ENCODE measurements at regions not wholly inside any gene's neighbourhood (a gene's known extent, or its start where the extent isn't known, plus 50 kb on each side); places are given as distances from the start of the nearest gene placed in this dataset.

DNA sequence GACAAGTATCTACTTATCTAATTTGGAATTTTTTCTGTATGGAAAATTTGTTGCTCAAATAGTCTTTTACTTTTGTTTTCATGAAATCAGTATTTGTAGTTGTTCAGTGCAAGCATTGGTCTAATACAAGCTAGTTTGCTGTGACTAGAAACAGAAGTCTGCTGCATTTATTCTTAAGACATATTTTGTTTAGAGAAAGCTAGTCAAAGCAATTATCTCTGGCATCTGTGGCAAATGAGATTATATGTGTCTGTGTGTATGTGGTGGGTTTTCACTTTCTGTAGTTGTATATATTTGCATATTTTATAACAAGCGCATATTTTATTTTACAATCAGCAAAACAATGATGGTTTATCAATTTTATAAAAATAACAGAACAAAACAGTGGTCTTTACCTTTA is 96.0 kb upstream of the SIAH1 start:
- Histone ChIP-seq H3K18ac (ENCODE audit: low read depth, low read length) (no peak overlapping the region), H2AFZ (replicated peaks; ENCODE audit: low read length, poor library complexity) (no peak overlapping the region), H3K27ac (ENCODE audit: insufficient read depth, low read length) (no peak overlapping the region), H2BK5ac (ENCODE audit: low read depth, low read length, poor library complexity, severe bottlenecking) (no peak overlapping the region), H2BK15ac (ENCODE audit: low read depth, low read length) (no peak overlapping the region), H4K8ac (ENCODE audit: low read depth in 2 of 2, low read length in 2 of 2) (no peak overlapping the region), H3K27me3 (ENCODE audit: control insufficient read depth, insufficient read depth, low read length) (peaks cover 4% of the 10 kb centered on the region), H3K9me3 (ENCODE audit: control insufficient read depth, insufficient read depth, low read length) (no peaks in the 10 kb centered on the region), H2BK20ac (ENCODE audit: low read depth, low read length) (no peak overlapping the region), H3K56ac (ENCODE audit: extremely low read depth, insufficient read depth, low read length) (no peak overlapping the region), H2BK120ac (ENCODE audit: low read depth, low read length) (no peak overlapping the region), H3K23ac (ENCODE audit: low read depth, low read length) (no peak overlapping the region), H3K4me3 (ENCODE audit: insufficient read depth, low read depth, low read length) (no peak overlapping the region), H3K9me1 (ENCODE audit: insufficient read depth, low read length) (no peaks in the 10 kb centered on the region), H4K91ac (ENCODE audit: insufficient read depth, low read depth, low read length) (no peak overlapping the region), H2AK9ac (replicated peaks; ENCODE audit: low read depth, low read length, poor library complexity) (no peak overlapping the region), H3K4me1 (ENCODE audit: control insufficient read depth, insufficient read depth, low read length) (peaks cover 5% of the 10 kb centered on the region; the same call in 1 of the 2 replicates), H4K5ac (ENCODE audit: low read depth, low read length) (no peak overlapping the region), H3K79me1 (ENCODE audit: low read depth in 1 of 2, low read length in 2 of 2) (no peaks in the 10 kb centered on the region), H3K4me2 (ENCODE audit: low read depth, low read length) (no peak overlapping the region), H3K36me3 (ENCODE audit: control insufficient read depth, insufficient read depth, low read length) (no peaks in the 10 kb centered on the region), H3K9ac (ENCODE audit: low read depth, low read length) (no peak overlapping the region), H2AK5ac (ENCODE audit: low read depth, low read length) (no peak overlapping the region), H3K4ac (ENCODE audit: low read depth, low read length) (no peak overlapping the region), H3K14ac (replicated peaks; ENCODE audit: low read depth, low read length) (no peak overlapping the region), H4K20me1 (ENCODE audit: insufficient read depth, low read length) (no peaks in the 10 kb centered on the region)
- in situ Hi-C loops (cut with MboI; ENCODE audit: low sequenced_read_pairs) (no loop called here), intact Hi-C loops (cut with micrococcal nuclease) (no loop called here), dilution Hi-C loops (cut with HindIII; ENCODE audit: low sequenced_read_pairs, unreplicated experiment) (no loop called here)
- BruUV-seq (replicated peaks) = no TSS peak
- no CpG with 5 or more reads among the region's 1 CpG for WGBS, 2 experiments (ENCODE audit: extremely low coverage in 2 of 2, insufficient read length in 1 of 2)
- POLR2A ChIA-PET (ENCODE audit: unreplicated experiment) = no interaction called here
- TF ChIP-seq RAD21 (IDR thresholded peaks at IDR 0.05; ENCODE audit: low read length) (no peak), MXI1 (IDR thresholded peaks at IDR 0.05; ENCODE audit: borderline replicate concordance, low read depth, low read length) (no peak), SMC3 (IDR thresholded peaks at IDR 0.05; ENCODE audit: low read depth, low read length) (no peak), CEBPB (IDR thresholded peaks at IDR 0.05; ENCODE audit: low read depth, low read length) (no peak), RFX5 (IDR thresholded peaks at IDR 0.05; ENCODE audit: low read depth, low read length) (no peak), ELK1 (IDR thresholded peaks at IDR 0.05; ENCODE audit: borderline replicate concordance, low read depth, low read length) (no peak), CHD1 (IDR thresholded peaks at IDR 0.05; ENCODE audit: low read depth, low read length) (no peak), MAFK (IDR thresholded peaks at IDR 0.05; ENCODE audit: low read depth, low read length) (no peak), FOS (IDR thresholded peaks at IDR 0.05; ENCODE audit: low read depth, low read length) (no peak), RCOR1 (IDR thresholded peaks at IDR 0.05; ENCODE audit: insufficient replicate concordance, low read length) (no peak), POLR2A (IDR thresholded peaks at IDR 0.05; ENCODE audit: low read depth, low read length) (no peak), MAZ (IDR thresholded peaks at IDR 0.05; ENCODE audit: borderline replicate concordance, low read depth, low read length) (no peak), BHLHE40 (IDR thresholded peaks at IDR 0.05; ENCODE audit: low read depth, low read length) (no peak), NFE2L2 (IDR thresholded peaks at IDR 0.05; ENCODE audit: low read depth, low read length) (no peak)
- TF ChIP-seq, protein P1, sequence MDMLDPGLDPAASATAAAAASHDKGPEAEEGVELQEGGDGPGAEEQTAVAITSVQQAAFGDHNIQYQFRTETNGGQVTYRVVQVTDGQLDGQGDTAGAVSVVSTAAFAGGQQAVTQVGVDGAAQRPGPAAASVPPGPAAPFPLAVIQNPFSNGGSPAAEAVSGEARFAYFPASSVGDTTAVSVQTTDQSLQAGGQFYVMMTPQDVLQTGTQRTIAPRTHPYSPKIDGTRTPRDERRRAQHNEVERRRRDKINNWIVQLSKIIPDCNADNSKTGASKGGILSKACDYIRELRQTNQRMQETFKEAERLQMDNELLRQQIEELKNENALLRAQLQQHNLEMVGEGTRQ (IDR thresholded peaks at IDR 0.05; ENCODE audit: low read depth, low read length) = no peak
- TF ChIP-seq, protein P2, sequence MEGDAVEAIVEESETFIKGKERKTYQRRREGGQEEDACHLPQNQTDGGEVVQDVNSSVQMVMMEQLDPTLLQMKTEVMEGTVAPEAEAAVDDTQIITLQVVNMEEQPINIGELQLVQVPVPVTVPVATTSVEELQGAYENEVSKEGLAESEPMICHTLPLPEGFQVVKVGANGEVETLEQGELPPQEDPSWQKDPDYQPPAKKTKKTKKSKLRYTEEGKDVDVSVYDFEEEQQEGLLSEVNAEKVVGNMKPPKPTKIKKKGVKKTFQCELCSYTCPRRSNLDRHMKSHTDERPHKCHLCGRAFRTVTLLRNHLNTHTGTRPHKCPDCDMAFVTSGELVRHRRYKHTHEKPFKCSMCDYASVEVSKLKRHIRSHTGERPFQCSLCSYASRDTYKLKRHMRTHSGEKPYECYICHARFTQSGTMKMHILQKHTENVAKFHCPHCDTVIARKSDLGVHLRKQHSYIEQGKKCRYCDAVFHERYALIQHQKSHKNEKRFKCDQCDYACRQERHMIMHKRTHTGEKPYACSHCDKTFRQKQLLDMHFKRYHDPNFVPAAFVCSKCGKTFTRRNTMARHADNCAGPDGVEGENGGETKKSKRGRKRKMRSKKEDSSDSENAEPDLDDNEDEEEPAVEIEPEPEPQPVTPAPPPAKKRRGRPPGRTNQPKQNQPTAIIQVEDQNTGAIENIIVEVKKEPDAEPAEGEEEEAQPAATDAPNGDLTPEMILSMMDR (conservative IDR thresholded peaks at IDR 0.05; ENCODE audit: low read depth, low read length) = no peak
- ATAC-seq (ENCODE audit: low read depth) = no peak
- no peak for DNase-seq
- CTCF ChIA-PET = interaction anchor here (0.6 to 1.3 kb wide), 3 partner anchors 14 to 142 kb away, joined by 4 to 9 read pairs (median 6); no protein-coding TSS in a partner anchor

All from IMR-90 (cell line).